ENCODE measurements at regions not wholly inside any gene's neighbourhood (a gene's known extent, or its start where the extent isn't known, plus 50 kb on each side); places are given as distances from the start of the nearest gene placed in this dataset.

- TF ChIP-seq CTCF (IDR thresholded peaks at IDR 0.05; ENCODE audit: borderline replicate concordance, control extremely low read depth, extremely low read depth, insufficient read depth, missing control alignments): no peak
- in situ Hi-C loops (cut with MboI; ENCODE audit: low sequenced_read_pairs, unreplicated experiment): no loop called here
Observed at GRCh38 chrX:7420717-7421116, 272.8 kb upstream of the PUDP start.

GRCh38 chrX:7414753-7415152 lies 266.8 kb upstream of the PUDP start:
- TF ChIP-seq CTCF (IDR thresholded peaks at IDR 0.05; ENCODE audit: borderline replicate concordance, control extremely low read depth, extremely low read depth, insufficient read depth, missing control alignments): no peak
- in situ Hi-C loops (cut with MboI; ENCODE audit: low sequenced_read_pairs, unreplicated experiment): no loop called here
- no peak for DNase-seq (ENCODE audit: low spot score)

More at GRCh38 chrX:7420717-7421116, 272.8 kb upstream of the PUDP start:
- DNase-seq (ENCODE audit: low spot score): no peak

GRCh38 chrX:7412840-7413239 lies 264.9 kb upstream of the PUDP start:
- no peak for DNase-seq (ENCODE audit: low spot score)
- no peak for TF ChIP-seq CTCF (IDR thresholded peaks at IDR 0.05; ENCODE audit: borderline replicate concordance, control extremely low read depth, extremely low read depth, insufficient read depth, missing control alignments)
- in situ Hi-C loops (cut with MboI; ENCODE audit: low sequenced_read_pairs, unreplicated experiment): no loop called here

- no peak for TF ChIP-seq CTCF (IDR thresholded peaks at IDR 0.05; ENCODE audit: borderline replicate concordance, control extremely low read depth, extremely low read depth, insufficient read depth, missing control alignments)
- in situ Hi-C loops (cut with MboI; ENCODE audit: low sequenced_read_pairs, unreplicated experiment): no loop called here
- DNase-seq (ENCODE audit: low spot score): no peak
Observed at GRCh38 chrX:7409866-7410265, 261.9 kb upstream of the PUDP start.

- DNase-seq (ENCODE audit: low spot score): no peak
- TF ChIP-seq CTCF (IDR thresholded peaks at IDR 0.05; ENCODE audit: borderline replicate concordance, control extremely low read depth, extremely low read depth, insufficient read depth, missing control alignments): no peak
- in situ Hi-C loops (cut with MboI; ENCODE audit: low sequenced_read_pairs, unreplicated experiment): no loop called here
Observed at GRCh38 chrX:7399373-7399772, 251.4 kb upstream of the PUDP start.

- in situ Hi-C loops (cut with MboI; ENCODE audit: low sequenced_read_pairs, unreplicated experiment): no loop called here
- DNase-seq (ENCODE audit: low spot score): no peak
- TF ChIP-seq CTCF (IDR thresholded peaks at IDR 0.05; ENCODE audit: borderline replicate concordance, control extremely low read depth, extremely low read depth, insufficient read depth, missing control alignments): no peak
Observed at GRCh38 chrX:7390441-7390840, 242.5 kb upstream of the PUDP start.

GRCh38 chrX:7389576-7389975 lies 241.6 kb upstream of the PUDP start:
- DNase-seq (ENCODE audit: low spot score): no peak
- no peak for TF ChIP-seq CTCF (IDR thresholded peaks at IDR 0.05; ENCODE audit: borderline replicate concordance, control extremely low read depth, extremely low read depth, insufficient read depth, missing control alignments)
- in situ Hi-C loops (cut with MboI; ENCODE audit: low sequenced_read_pairs, unreplicated experiment): no loop called here

Measured in GM13976 (cell line).